ENCODE measurements at regions not wholly inside any gene's neighbourhood (a gene's known extent, or its start where the extent isn't known, plus 50 kb on each side); places are given as distances from the start of the nearest gene placed in this dataset.

DNA sequence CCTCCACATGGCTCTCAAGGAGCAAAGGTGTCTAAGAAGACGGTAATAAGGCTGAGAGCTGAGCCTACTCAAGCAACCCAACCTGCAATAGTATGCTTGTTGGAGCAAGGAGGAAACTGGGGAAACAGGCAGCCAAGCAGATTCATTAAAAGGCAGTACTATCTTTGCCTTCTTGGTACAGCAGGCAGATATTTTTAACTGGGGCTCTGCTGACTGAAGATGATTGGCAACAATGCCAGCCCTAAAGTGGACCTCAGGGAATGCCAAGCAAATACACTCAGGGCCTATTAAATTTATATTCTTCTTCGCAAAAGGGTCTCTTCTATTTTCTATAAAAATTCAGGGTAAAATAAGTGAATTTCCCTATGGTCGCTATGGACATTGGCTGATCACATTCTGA lies 109.4 kb upstream of the PCGF5 start:
- TF ChIP-seq POLR2AphosphoS5 (IDR thresholded peaks at IDR 0.05; ENCODE audit: low read depth, low read length) = no peak
- no peak for TF ChIP-seq TAF1 (IDR thresholded peaks at IDR 0.05; ENCODE audit: borderline replicate concordance, insufficient read depth, low read length)

DNA sequence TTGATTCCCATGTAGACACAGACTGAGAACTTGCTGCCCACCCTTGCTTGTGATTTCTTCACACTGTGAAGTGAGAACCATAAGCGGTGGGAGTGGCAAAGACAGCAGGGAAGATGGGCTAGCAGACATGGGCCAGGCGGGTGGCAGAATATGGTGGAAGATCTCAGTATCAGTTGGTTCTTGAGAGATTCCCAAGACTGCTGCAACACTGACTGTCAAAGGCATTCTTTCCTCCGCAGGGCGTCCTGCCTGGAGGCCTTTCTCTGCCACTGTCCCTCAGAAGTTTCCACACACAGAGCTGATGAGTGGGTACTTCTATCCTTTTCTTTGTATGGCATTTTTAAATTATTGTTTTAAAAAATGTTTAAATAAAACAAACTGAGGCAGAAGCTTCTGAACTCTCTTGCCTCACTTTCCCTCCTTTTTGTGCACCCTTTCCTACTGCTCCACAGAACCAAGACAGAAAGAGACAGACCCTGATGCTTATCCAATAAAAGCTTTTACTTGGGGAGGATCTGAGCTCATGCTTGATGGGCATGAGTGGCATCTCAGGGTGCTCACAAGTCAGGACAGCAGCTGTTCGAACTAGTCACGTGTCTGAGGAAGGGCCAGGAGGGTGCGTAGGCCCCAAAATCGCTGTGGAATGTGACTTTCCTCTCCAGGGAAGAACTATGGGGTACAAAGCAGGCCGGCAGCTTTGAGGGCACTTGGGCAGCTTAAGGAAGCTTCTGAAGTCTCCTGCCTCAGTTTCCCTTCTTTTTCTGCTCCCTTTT lies 104.7 kb upstream of the PCGF5 start:
- TF ChIP-seq SIN3A (IDR thresholded peaks at IDR 0.05; ENCODE audit: borderline replicate concordance, insufficient read depth, low read length) (no peak), TAF1 (IDR thresholded peaks at IDR 0.05; ENCODE audit: borderline replicate concordance, insufficient read depth, low read length) (no peak), FOXP2 (optimal IDR thresholded peaks at IDR 0.05; ENCODE audit: borderline replicate concordance, extremely low read depth, extremely low read length, insufficient read depth) (no peak), POLR2AphosphoS5 (IDR thresholded peaks at IDR 0.05; ENCODE audit: low read depth, low read length) (no peak)
- TF ChIP-seq, protein P1, sequence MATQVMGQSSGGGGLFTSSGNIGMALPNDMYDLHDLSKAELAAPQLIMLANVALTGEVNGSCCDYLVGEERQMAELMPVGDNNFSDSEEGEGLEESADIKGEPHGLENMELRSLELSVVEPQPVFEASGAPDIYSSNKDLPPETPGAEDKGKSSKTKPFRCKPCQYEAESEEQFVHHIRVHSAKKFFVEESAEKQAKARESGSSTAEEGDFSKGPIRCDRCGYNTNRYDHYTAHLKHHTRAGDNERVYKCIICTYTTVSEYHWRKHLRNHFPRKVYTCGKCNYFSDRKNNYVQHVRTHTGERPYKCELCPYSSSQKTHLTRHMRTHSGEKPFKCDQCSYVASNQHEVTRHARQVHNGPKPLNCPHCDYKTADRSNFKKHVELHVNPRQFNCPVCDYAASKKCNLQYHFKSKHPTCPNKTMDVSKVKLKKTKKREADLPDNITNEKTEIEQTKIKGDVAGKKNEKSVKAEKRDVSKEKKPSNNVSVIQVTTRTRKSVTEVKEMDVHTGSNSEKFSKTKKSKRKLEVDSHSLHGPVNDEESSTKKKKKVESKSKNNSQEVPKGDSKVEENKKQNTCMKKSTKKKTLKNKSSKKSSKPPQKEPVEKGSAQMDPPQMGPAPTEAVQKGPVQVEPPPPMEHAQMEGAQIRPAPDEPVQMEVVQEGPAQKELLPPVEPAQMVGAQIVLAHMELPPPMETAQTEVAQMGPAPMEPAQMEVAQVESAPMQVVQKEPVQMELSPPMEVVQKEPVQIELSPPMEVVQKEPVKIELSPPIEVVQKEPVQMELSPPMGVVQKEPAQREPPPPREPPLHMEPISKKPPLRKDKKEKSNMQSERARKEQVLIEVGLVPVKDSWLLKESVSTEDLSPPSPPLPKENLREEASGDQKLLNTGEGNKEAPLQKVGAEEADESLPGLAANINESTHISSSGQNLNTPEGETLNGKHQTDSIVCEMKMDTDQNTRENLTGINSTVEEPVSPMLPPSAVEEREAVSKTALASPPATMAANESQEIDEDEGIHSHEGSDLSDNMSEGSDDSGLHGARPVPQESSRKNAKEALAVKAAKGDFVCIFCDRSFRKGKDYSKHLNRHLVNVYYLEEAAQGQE (IDR thresholded peaks at IDR 0.05; ENCODE audit: insufficient read depth in 1 of 2, low read depth in 2 of 2, low read length in 2 of 2) = no peak

DNA sequence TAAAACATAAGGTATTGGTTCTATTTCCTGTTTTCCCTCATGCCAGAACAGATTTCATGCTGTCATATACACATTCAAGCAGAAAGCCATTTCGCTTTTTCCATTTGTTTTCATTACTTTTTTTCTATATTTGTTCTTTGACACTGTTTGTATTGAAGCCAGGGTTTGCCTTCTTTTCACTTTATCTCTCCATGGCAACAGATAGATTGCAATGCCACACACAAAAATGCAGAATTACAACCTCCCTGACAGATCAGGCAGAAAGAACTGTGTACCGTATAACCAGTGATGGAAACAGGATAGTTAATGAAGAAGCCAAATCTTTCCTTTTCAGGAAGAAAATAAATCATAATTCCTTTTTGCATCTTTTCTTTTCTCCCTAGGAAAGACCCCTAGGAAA lies 103.0 kb upstream of the PCGF5 start:
- TF ChIP-seq FOXP2 (optimal IDR thresholded peaks at IDR 0.05; ENCODE audit: borderline replicate concordance, extremely low read depth, extremely low read length, insufficient read depth) (no peak), SIN3A (IDR thresholded peaks at IDR 0.05; ENCODE audit: borderline replicate concordance, insufficient read depth, low read length) (no peak), TAF1 (IDR thresholded peaks at IDR 0.05; ENCODE audit: borderline replicate concordance, insufficient read depth, low read length) (no peak), POLR2AphosphoS5 (IDR thresholded peaks at IDR 0.05; ENCODE audit: low read depth, low read length) (no peak)
- TF ChIP-seq, protein P1 (IDR thresholded peaks at IDR 0.05; ENCODE audit: insufficient read depth in 1 of 2, low read depth in 2 of 2, low read length in 2 of 2) = no peak

DNA sequence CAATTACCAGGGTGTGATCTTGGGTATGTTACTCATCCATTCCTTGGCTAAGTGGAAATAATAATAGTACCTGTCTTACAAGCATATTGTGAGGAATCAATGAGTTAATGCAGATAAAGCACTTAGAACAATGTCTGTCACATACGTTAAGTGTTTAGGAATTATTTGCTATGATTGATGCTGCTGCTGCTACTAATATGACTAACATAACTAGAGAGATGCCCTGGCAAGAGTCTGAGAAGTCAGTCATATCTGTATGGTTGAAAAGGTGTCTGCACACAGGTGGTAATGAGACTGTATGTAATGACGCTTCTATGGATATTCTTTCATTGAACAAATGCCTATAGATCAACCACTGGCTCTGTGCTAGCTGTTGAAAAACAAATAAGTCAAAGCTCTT lies 100.1 kb upstream of the PCGF5 start:
- no peak for TF ChIP-seq FOXP2 (optimal IDR thresholded peaks at IDR 0.05; ENCODE audit: borderline replicate concordance, extremely low read depth, extremely low read length, insufficient read depth)
- TF ChIP-seq SIN3A (IDR thresholded peaks at IDR 0.05; ENCODE audit: borderline replicate concordance, insufficient read depth, low read length) = no peak
- no peak for TF ChIP-seq TAF1 (IDR thresholded peaks at IDR 0.05; ENCODE audit: borderline replicate concordance, insufficient read depth, low read length)

DNA sequence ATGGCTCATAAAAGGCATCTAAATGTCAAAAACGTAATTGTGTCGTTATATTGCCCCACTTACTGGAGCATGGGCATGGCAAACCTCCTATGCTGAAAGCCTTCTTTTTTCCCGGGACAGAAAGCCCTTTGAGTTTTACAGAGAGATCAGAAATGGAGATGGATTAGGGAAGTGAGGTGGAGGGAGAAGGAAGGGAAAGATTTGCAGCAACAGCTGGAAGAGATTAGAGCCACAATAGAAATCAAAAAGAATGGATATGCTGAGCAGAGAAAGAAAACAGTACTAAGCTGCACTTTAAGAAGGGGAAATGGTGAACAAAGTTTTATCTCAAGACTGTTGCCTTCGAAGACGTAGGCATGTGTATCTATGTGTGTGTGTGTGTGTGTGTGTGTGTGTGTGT lies 97.2 kb upstream of the PCGF5 start:
- TF ChIP-seq POLR2AphosphoS5 (IDR thresholded peaks at IDR 0.05; ENCODE audit: low read depth, low read length) = no peak
- no peak for TF ChIP-seq FOXP2 (optimal IDR thresholded peaks at IDR 0.05; ENCODE audit: borderline replicate concordance, extremely low read depth, extremely low read length, insufficient read depth)
- no peak for TF ChIP-seq SIN3A (IDR thresholded peaks at IDR 0.05; ENCODE audit: borderline replicate concordance, insufficient read depth, low read length)
- TF ChIP-seq TAF1 (IDR thresholded peaks at IDR 0.05; ENCODE audit: borderline replicate concordance, insufficient read depth, low read length) = no peak
- TF ChIP-seq, protein P1 (IDR thresholded peaks at IDR 0.05; ENCODE audit: insufficient read depth in 1 of 2, low read depth in 2 of 2, low read length in 2 of 2) = no peak

DNA sequence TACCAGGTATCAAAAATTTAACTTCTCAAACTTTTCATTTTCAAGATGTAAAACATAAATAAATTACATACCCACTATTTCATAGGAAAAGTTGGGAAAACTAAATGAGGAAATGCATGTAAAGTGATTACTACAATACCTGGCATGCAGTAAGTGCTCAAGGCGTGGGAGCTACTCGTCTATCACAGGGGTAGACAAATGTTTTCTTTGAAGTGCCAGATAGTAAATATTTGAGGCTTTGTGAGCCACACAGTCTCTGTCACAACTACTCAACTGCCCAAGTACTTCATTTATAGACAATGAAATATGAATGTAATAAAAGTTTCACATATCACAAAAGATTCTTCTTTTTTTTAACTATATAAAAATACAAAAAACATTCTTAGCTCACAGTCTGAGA lies 96.4 kb upstream of the PCGF5 start:
- TF ChIP-seq, protein P1 (IDR thresholded peaks at IDR 0.05; ENCODE audit: insufficient read depth in 1 of 2, low read depth in 2 of 2, low read length in 2 of 2) = no peak
- no peak for TF ChIP-seq TAF1 (IDR thresholded peaks at IDR 0.05; ENCODE audit: borderline replicate concordance, insufficient read depth, low read length)
- TF ChIP-seq SIN3A (IDR thresholded peaks at IDR 0.05; ENCODE audit: borderline replicate concordance, insufficient read depth, low read length) = no peak
- no peak for TF ChIP-seq POLR2AphosphoS5 (IDR thresholded peaks at IDR 0.05; ENCODE audit: low read depth, low read length)
- TF ChIP-seq FOXP2 (optimal IDR thresholded peaks at IDR 0.05; ENCODE audit: borderline replicate concordance, extremely low read depth, extremely low read length, insufficient read depth) = no peak
